Lower leg skin (tissue), 3 donors: ENCODE measurements at regions not wholly inside any gene's neighbourhood (a gene's known extent, or its start where the extent isn't known, plus 50 kb on each side); places are given as distances from the start of the nearest gene placed in this dataset.

Experiments
- POLR2A ChIP-seq, 2 donors: fragments of 450-650 bp; IDR thresholded peaks; one replicate each; pipeline ENCODE4 v1.6.1; 2016 to 2017; ENCODE audit warnings: antibody characterized with exemption in 2 of 2, mild to moderate bottlenecking in 1 of 2, moderate library complexity in 1 of 2
- TF ChIP-seq, protein P1 (sequence below), 3 donors: fragments of 450-650 bp; IDR thresholded peaks; one replicate each; pipeline ENCODE4 v1.5.1; 2016; ENCODE audit warnings: antibody characterized with exemption in 3 of 3, mild to moderate bottlenecking in 3 of 3, moderate library complexity in 2 of 3

DNA sequence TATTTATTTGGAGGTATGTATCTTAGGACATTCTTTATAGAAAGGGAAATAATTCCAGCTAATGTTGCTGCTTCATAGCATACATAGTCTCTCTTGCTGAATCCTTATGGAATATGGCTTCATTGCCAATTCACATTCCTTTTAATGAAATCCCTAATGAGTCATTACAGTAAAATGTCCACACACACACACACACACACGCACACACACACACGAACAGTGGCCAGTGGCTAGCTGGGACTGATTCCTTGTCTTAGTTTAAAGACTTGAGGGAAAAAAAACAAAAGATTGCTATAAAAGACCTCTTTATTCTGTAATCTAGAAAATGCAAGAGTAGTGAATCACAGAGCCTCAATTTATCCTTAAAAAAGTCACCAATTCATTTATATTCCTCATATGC is 301.6 kb downstream of the SLITRK6 start:
- TF ChIP-seq, protein P1, sequence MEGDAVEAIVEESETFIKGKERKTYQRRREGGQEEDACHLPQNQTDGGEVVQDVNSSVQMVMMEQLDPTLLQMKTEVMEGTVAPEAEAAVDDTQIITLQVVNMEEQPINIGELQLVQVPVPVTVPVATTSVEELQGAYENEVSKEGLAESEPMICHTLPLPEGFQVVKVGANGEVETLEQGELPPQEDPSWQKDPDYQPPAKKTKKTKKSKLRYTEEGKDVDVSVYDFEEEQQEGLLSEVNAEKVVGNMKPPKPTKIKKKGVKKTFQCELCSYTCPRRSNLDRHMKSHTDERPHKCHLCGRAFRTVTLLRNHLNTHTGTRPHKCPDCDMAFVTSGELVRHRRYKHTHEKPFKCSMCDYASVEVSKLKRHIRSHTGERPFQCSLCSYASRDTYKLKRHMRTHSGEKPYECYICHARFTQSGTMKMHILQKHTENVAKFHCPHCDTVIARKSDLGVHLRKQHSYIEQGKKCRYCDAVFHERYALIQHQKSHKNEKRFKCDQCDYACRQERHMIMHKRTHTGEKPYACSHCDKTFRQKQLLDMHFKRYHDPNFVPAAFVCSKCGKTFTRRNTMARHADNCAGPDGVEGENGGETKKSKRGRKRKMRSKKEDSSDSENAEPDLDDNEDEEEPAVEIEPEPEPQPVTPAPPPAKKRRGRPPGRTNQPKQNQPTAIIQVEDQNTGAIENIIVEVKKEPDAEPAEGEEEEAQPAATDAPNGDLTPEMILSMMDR (IDR thresholded peaks at IDR 0.05) = no peak
- TF ChIP-seq POLR2A (IDR thresholded peaks at IDR 0.05) = no peak
